ENCODE measurements at regions not wholly inside any gene's neighbourhood (a gene's known extent, or its start where the extent isn't known, plus 50 kb on each side); places are given as distances from the start of the nearest gene placed in this dataset.
A peak's percentile ranks its signal among the peaks of the same experiment; 100 is the strongest.

GRCh38 chrX:64097891-64098290 is 107.6 kb downstream of the AMER1 start:
- Histone ChIP-seq H3K4me3 (ENCODE audit: low read depth, low read length) (no peak overlapping the region), H3K36me3 (ENCODE audit: control insufficient read depth, insufficient read depth, low read length) (no peaks in the 10 kb centered on the region), H3K27me3 (ENCODE audit: control insufficient read depth, insufficient read depth, low read length) (no peaks in the 10 kb centered on the region)
- no peak for TF ChIP-seq CTCF (IDR thresholded peaks at IDR 0.05; ENCODE audit: insufficient read depth, low read length, severe bottlenecking)
- DNase-seq (ENCODE audit: low read depth), result no peak
- FAIRE-seq, result no peak

GRCh38 chrX:64093761-64094160 is 111.7 kb downstream of the AMER1 start:
- peak; percentile 25 for TF ChIP-seq CTCF (IDR thresholded peaks at IDR 0.05; ENCODE audit: insufficient read depth, low read length, severe bottlenecking)
- no peak overlapping the region for H3K4me3 ChIP-seq (ENCODE audit: low read depth, low read length)
- no peaks in the 10 kb centered on the region for H3K36me3 ChIP-seq (ENCODE audit: control insufficient read depth, insufficient read depth, low read length)
- FAIRE-seq, result no peak
- H3K27me3 ChIP-seq (ENCODE audit: control insufficient read depth, insufficient read depth, low read length), result no peaks in the 10 kb centered on the region
- peak; percentile 21 for DNase-seq (ENCODE audit: low read depth)
